ENCODE measurements at regions not wholly inside any gene's neighbourhood (a gene's known extent, or its start where the extent isn't known, plus 50 kb on each side); places are given as distances from the start of the nearest gene placed in this dataset.

- TF ChIP-seq CTCF (IDR thresholded peaks at IDR 0.05) (no peak), EZH2phosphoT487 (IDR thresholded peaks at IDR 0.05) (no peak), EZH2 (IDR thresholded peaks at IDR 0.05) (no peak)
Observed at GRCh38 chr13:74226791-74227475, 92.7 kb upstream of the KLF12 start.

Measured in neural progenitor cell (in vitro differentiated cells).